Hepatocyte (in vitro differentiated cells): ENCODE measurements at regions not wholly inside any gene's neighbourhood (a gene's known extent, or its start where the extent isn't known, plus 50 kb on each side); places are given as distances from the start of the nearest gene placed in this dataset.

ENCODE experiments used
- DNase-seq: peaks from one replicate; pipeline ENCODE4 v3.0.0-alpha.2; 2016; ENCODE audit warnings: low spot score
- H2AFZ ChIP-seq: fragments of 200-600 bp; sonication (generic); 2 replicates; pipeline ENCODE4 v1.6.0; 2016; ENCODE audit warnings: antibody characterized with exemption, mild to moderate bottlenecking
- H3K27ac ChIP-seq: fragments of 200-600 bp; sonication (generic); 2 replicates; pipeline ENCODE4 v1.5.1; 2016; ENCODE audit warnings: mild to moderate bottlenecking
- H3K27me3 ChIP-seq: fragments of 200-600 bp; sonication (generic); 2 replicates; pipeline ENCODE4 v1.6.1; 2016
- H3K36me3 ChIP-seq: fragments of 200-600 bp; sonication (generic); replicated peaks from 2 replicates; pipeline ENCODE4 v1.5.1; 2016; ENCODE audit warnings: low read depth; ENCODE audit not compliant: insufficient read depth
- H3K4me1 ChIP-seq: fragments of 200-600 bp; sonication (generic); 2 replicates; pipeline ENCODE4 v1.5.1; 2016; ENCODE audit warnings: mild to moderate bottlenecking, moderate library complexity; ENCODE audit not compliant: insufficient read depth
- H3K4me2 ChIP-seq: fragments of 200-600 bp; sonication (generic); 2 replicates; pipeline ENCODE4 v1.6.0; 2016
- H3K4me3 ChIP-seq: fragments of 200-600 bp; sonication (generic); 2 replicates; pipeline ENCODE4 v1.5.1; 2016; ENCODE audit warnings: mild to moderate bottlenecking
- H3K79me2 ChIP-seq: fragments of 200-600 bp; sonication (generic); 2 replicates; pipeline ENCODE4 v1.6.0; 2017; ENCODE audit warnings: mild to moderate bottlenecking
- H3K9me2 ChIP-seq: fragments of 200-600 bp; sonication (generic); replicated peaks from 2 replicates; pipeline ENCODE4 v1.6.0; 2017; ENCODE audit warnings: mild to moderate bottlenecking; ENCODE audit not compliant: insufficient read depth
- H3K9me3 ChIP-seq: fragments of 200-600 bp; sonication (generic); 2 replicates; pipeline ENCODE4 v1.5.1; 2016; ENCODE audit warnings: low read depth, mild to moderate bottlenecking
- H4K20me1 ChIP-seq: fragments of 200-600 bp; sonication (generic); 2 replicates; pipeline ENCODE4 v1.6.0; 2016; ENCODE audit warnings: mild to moderate bottlenecking; ENCODE audit not compliant: insufficient read depth, poor library complexity, severe bottlenecking
- EZH2 ChIP-seq: fragments of 200-600 bp; sonication (generic); IDR thresholded peaks from 2 replicates; pipeline ENCODE4 v1.6.1; 2016; ENCODE audit warnings: antibody characterized with exemption, mild to moderate bottlenecking, borderline replicate concordance
- EZH2phosphoT487 ChIP-seq: fragments of 200-600 bp; sonication (generic); IDR thresholded peaks from one replicate; pipeline ENCODE4 v1.6.1; 2018; ENCODE audit warnings: antibody characterized with exemption, mild to moderate bottlenecking, low read depth, moderate library complexity; ENCODE audit not compliant: unreplicated experiment, severe bottlenecking
- whole genome bisulfite sequencing: methylation state at CpG from one replicate; pipeline ENCODE4 v1.1.6; 2016; ENCODE audit warnings: low lambda C conversion rate; ENCODE audit errors: missing lambda C conversion rate; 5-methylcytosine and 5-hydroxymethylcytosine counted together
- TF ChIP-seq, protein P1 (sequence below): fragments of 200-600 bp; sonication (generic); IDR thresholded peaks from 2 replicates; pipeline ENCODE4 v1.5.1; 2016; ENCODE audit warnings: antibody characterized with exemption, mild to moderate bottlenecking; ENCODE audit not compliant: poor library complexity

DNA sequence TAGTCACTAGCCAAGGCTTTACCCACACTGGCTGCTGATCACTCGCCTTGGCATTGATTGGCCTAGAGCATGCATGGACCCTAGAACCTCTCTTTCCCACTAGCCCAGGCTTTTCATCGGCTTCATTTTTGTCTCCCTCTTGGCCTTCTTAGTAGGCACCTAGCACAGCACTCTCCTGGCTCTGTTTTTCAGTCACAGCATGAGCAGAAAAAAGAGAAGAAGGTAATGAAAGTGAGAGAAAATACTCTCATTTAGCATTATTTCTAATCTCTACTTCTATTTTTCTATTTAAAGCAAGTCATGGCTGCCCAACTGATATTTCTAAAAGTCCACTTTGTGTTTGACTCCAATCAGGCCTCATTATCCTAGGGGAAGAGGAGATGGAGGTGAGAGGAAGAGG lies 267.2 kb downstream of the FBXO8 start:
- TF ChIP-seq, protein P1, sequence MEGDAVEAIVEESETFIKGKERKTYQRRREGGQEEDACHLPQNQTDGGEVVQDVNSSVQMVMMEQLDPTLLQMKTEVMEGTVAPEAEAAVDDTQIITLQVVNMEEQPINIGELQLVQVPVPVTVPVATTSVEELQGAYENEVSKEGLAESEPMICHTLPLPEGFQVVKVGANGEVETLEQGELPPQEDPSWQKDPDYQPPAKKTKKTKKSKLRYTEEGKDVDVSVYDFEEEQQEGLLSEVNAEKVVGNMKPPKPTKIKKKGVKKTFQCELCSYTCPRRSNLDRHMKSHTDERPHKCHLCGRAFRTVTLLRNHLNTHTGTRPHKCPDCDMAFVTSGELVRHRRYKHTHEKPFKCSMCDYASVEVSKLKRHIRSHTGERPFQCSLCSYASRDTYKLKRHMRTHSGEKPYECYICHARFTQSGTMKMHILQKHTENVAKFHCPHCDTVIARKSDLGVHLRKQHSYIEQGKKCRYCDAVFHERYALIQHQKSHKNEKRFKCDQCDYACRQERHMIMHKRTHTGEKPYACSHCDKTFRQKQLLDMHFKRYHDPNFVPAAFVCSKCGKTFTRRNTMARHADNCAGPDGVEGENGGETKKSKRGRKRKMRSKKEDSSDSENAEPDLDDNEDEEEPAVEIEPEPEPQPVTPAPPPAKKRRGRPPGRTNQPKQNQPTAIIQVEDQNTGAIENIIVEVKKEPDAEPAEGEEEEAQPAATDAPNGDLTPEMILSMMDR = no peak
- H2AFZ ChIP-seq = no peak overlapping the region
- H3K9me2 ChIP-seq = no peaks in the 10 kb centered on the region
- H3K4me3 ChIP-seq = no peak overlapping the region
- peaks cover 7% of the 10 kb centered on the region for H3K4me1 ChIP-seq
- 79% methylated on average over 2 of the region's 2 CpGs for WGBS
- no peaks in the 10 kb centered on the region for H3K36me3 ChIP-seq
- H3K4me2 ChIP-seq = no peak overlapping the region
- H3K9me3 ChIP-seq = no peaks in the 10 kb centered on the region
- H3K27me3 ChIP-seq = no peaks in the 10 kb centered on the region
- DNase-seq = no peak
- no peak overlapping the region for H3K27ac ChIP-seq
- H4K20me1 ChIP-seq = no peaks in the 10 kb centered on the region
- H3K79me2 ChIP-seq = no peaks in the 10 kb centered on the region

DNA sequence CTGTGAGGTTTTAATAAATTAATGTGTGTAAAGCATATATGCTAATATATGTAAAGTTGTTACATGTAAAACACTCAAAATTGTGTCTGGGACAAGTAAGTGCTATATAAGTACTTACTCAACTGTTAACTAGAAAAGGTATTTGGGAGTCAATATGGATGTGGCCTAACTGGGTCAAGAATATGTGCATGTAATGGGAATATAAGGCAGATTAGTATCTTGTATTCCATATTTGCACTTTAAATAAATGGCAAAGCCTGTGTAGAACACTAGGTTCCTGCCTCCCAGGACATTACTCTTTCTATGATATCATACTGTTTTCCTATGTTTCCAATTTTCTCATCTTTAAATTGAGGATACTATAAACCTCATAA lies 270.6 kb downstream of the FBXO8 start:
- peak overlapping the region; percentile 9 for H3K4me2 ChIP-seq
- H2AFZ ChIP-seq = no peak overlapping the region
- H3K27ac ChIP-seq = peak overlapping the region; percentile 64
- DNase-seq = no peak
- no peak overlapping the region for H3K4me3 ChIP-seq
- H3K27me3 ChIP-seq = no peaks in the 10 kb centered on the region
- no peaks in the 10 kb centered on the region for H4K20me1 ChIP-seq
- no peaks in the 10 kb centered on the region for H3K9me3 ChIP-seq
- no peaks in the 10 kb centered on the region for H3K36me3 ChIP-seq
- no peaks in the 10 kb centered on the region for H3K9me2 ChIP-seq
- no peaks in the 10 kb centered on the region for H3K79me2 ChIP-seq
- no peak for TF ChIP-seq EZH2
- H3K4me1 ChIP-seq = peaks cover 7% of the 10 kb centered on the region

DNA sequence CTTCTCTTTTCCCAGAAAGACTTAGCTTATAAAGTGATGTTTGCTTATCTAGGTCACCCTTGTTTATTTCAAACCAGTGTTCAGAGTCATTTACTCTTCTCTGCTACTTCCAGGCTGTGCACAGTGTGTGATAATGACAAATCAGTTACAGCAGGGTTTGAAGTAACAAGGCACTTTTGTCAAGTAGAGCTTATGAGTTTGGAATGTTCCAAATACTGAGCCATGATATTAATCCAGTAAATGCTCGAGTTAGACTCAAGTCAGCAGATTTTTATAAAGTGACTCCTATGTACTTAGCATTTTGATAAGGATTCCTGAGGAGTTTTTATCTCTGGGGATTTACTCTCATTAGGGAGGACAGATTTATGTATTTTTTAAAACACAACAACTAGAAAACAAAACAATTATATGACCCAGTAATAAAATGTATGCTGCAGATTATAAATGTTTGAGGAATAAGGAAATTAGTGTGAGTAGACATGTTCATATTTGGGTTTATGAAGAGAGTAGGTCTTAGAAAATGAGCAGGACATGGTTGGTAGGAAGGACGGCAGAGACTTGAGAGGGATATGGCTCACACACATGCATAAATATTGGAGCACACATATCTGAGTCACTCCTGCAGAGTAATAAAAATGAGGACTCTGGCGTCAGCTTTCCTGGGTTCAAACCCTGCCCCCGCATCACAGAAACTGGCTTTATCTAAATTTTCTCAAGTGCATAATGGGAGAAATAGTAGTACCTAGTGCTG lies 271.2 kb downstream of the FBXO8 start:
- Histone ChIP-seq H3K4me3 (no peak overlapping the region), H3K36me3 (no peaks in the 10 kb centered on the region), H3K4me1 (peaks cover 7% of the 10 kb centered on the region), H3K9me3 (no peaks in the 10 kb centered on the region), H2AFZ (no peak overlapping the region), H3K9me2 (no peaks in the 10 kb centered on the region), H3K4me2 (peak overlapping the region; percentile 9), H4K20me1 (no peaks in the 10 kb centered on the region), H3K27me3 (no peaks in the 10 kb centered on the region), H3K27ac (peak overlapping the region; percentile 64), H3K79me2 (no peaks in the 10 kb centered on the region)
- peak; percentile 24 for DNase-seq
- 46% methylated on average over 4 of the region's 4 CpGs for WGBS
- no peak for TF ChIP-seq EZH2phosphoT487

DNA sequence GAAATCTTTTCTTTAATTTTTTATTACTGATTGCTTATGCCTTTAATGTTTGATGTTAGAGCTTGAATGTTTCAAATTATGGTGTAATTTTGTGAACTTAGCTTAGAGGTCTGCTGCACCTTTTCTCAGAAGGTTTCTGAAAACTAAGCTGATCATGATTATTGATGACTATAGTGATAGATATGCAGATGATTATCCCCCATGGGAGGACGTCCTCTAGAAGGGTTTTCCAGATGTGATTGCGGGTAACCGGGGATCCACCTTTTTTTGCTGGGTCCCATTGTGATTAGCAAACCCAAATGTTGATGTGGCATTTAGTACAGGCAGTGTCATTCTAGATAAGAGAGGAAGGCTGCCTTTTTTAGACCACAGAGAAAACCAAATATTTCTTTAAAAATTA lies 272.9 kb downstream of the FBXO8 start:
- WGBS = 73% methylated on average over 3 of the region's 3 CpGs
- H3K27ac ChIP-seq = peak overlapping the region; percentile 64
- H2AFZ ChIP-seq = no peak overlapping the region

More for the DNA sequence above, 272.9 kb downstream of the FBXO8 start:
- no peaks in the 10 kb centered on the region for H3K9me2 ChIP-seq
- no peaks in the 10 kb centered on the region for H4K20me1 ChIP-seq
- H3K9me3 ChIP-seq = no peaks in the 10 kb centered on the region
- no peak overlapping the region for H3K4me3 ChIP-seq
- no peak for DNase-seq
- H3K36me3 ChIP-seq = no peaks in the 10 kb centered on the region
- no peak overlapping the region for H3K4me2 ChIP-seq
- no peaks in the 10 kb centered on the region for H3K27me3 ChIP-seq
- H3K79me2 ChIP-seq = no peaks in the 10 kb centered on the region
- no peak for TF ChIP-seq EZH2phosphoT487
- TF ChIP-seq EZH2 = no peak
- TF ChIP-seq, protein P1 = no peak
- peaks cover 11% of the 10 kb centered on the region for H3K4me1 ChIP-seq
